ENCODE measurements at regions not wholly inside any gene's neighbourhood (a gene's known extent, or its start where the extent isn't known, plus 50 kb on each side); places are given as distances from the start of the nearest gene placed in this dataset.

DNA sequence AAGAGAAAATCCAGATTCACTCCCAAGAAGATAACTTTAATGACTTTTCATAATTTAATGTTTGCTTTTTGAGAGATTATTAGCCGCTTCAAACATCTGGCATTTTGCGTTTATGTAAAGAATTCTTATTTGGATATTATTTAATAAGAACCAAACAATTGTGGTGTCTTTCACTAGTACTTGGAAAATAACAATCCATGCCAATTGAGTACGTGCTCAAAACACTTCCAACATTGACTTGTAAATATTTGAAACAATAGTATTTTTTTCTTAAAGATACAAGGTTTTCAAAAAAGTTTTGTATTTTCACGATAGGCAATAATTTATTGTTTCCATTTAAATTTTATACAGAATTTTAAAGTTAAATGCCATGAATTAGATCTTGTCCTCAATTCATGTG is 498.7 kb downstream of the AMY1C start:
- H3K36me3 ChIP-seq (ENCODE audit: control insufficient read depth in 2 of 2, extremely low read depth in 1 of 2, insufficient read depth in 2 of 2, low read length in 2 of 2), result no peaks in the 10 kb centered on the region
- no peak overlapping the region for H3K9ac ChIP-seq (replicated peaks; ENCODE audit: extremely low read depth, insufficient read depth, low read length)
- H3K9me3 ChIP-seq (replicated peaks; ENCODE audit: control insufficient read depth, insufficient read depth, low read length), result no peaks in the 10 kb centered on the region
- no peaks in the 10 kb centered on the region for H3K4me1 ChIP-seq (ENCODE audit: control insufficient read depth, extremely low read depth, insufficient read depth, low read length)
- BruUV-seq (replicated peaks), result no TSS peak
- dilution Hi-C loops (cut with MboI; ENCODE audit: extremely low pct_ligation_motif_present, low sequenced_read_pairs) (no loop called here), intact Hi-C loops (cut with micrococcal nuclease) (no loop called here)
- no peak for TF ChIP-seq EZH2 (IDR thresholded peaks at IDR 0.05; ENCODE audit: borderline replicate concordance, low read depth, low read length, severe bottlenecking)
- no peak for TF ChIP-seq MYC (IDR thresholded peaks at IDR 0.05; ENCODE audit: low read depth, low read length)
- no peak for TF ChIP-seq CTCF (IDR thresholded peaks at IDR 0.05; ENCODE audit: extremely low read depth in 1 of 2, insufficient read depth in 1 of 2, low read depth in 1 of 2, low read length in 2 of 2)
- no peak for TF ChIP-seq JUN (IDR thresholded peaks at IDR 0.05; ENCODE audit: borderline replicate concordance, insufficient read depth, insufficient read length, low read depth)
- no peak for TF ChIP-seq POLR2A (IDR thresholded peaks at IDR 0.05; ENCODE audit: low read depth, low read length)
- no peak for TF ChIP-seq POLR2AphosphoS5 (IDR thresholded peaks at IDR 0.05; ENCODE audit: insufficient read depth, low read depth, low read length)
- no peak for TF ChIP-seq FOS (IDR thresholded peaks at IDR 0.05; ENCODE audit: borderline replicate concordance, insufficient read depth, low read length)
- TF ChIP-seq, protein P1, sequence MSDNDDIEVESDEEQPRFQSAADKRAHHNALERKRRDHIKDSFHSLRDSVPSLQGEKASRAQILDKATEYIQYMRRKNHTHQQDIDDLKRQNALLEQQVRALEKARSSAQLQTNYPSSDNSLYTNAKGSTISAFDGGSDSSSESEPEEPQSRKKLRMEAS (IDR thresholded peaks at IDR 0.05; ENCODE audit: insufficient read depth, insufficient read length), result no peak
- TF ChIP-seq GATA2 (IDR thresholded peaks at IDR 0.05; ENCODE audit: insufficient read depth, insufficient read length, low read depth, low read length), result no peak
- H3K27me3 ChIP-seq (ENCODE audit: control insufficient read depth in 2 of 2, insufficient read depth in 2 of 2, low read length in 2 of 2), result no peaks in the 10 kb centered on the region
- no peaks in the 10 kb centered on the region for H3K79me2 ChIP-seq (ENCODE audit: control insufficient read depth, insufficient read depth, low read length)
- H2AFZ ChIP-seq (ENCODE audit: low read depth, low read length), result no peak overlapping the region
- no peaks in the 10 kb centered on the region for H4K20me1 ChIP-seq (replicated peaks; ENCODE audit: control insufficient read depth, extremely low read depth, insufficient read depth, low read length)
- ChIA-PET CTCF (no interaction called here), POLR2A (no interaction called here)
- no peaks in the 10 kb centered on the region for H3K9me1 ChIP-seq (replicated peaks; ENCODE audit: control insufficient read depth, extremely low read depth, insufficient read depth, low read length)
- H3K4me3 ChIP-seq (replicated peaks in 1 of 3; ENCODE audit: insufficient read depth in 1 of 3, low read depth in 1 of 3, low read length in 3 of 3), result no peak overlapping the region
- H3K4me2 ChIP-seq (ENCODE audit: insufficient read depth, low read length), result no peak overlapping the region
- no peak overlapping the region for H3K27ac ChIP-seq (ENCODE audit: insufficient read depth, low read depth, low read length)
- FAIRE-seq (no peak), DNase-seq (ENCODE audit: low read depth, low spot score) (no peak)

All from endothelial cell of umbilical vein (primary cell).